Renal cortex interstitium (tissue), 11 donors: ENCODE measurements at regions not wholly inside any gene's neighbourhood (a gene's known extent, or its start where the extent isn't known, plus 50 kb on each side); places are given as distances from the start of the nearest gene placed in this dataset.

Experiments
- DNase-seq, 11 donors: peaks; one replicate each; pipeline ENCODE4 v3.0.0-alpha.2; 2013; ENCODE audit warnings: low read depth in 9 of 11, low spot score in 4 of 11; ENCODE audit errors: extremely low read depth in 1 of 11

- no peak for DNase-seq
Observed at GRCh38 chr11:109972939-109973338, 120.3 kb upstream of the ZC3H12C start.

GRCh38 chr11:109973486-109973885 lies 119.7 kb upstream of the ZC3H12C start:
- DNase-seq: no peak

- no peak for DNase-seq
Observed at GRCh38 chr11:109974523-109974922, 118.7 kb upstream of the ZC3H12C start.

- DNase-seq: no peak
Observed at GRCh38 chr11:109978895-109979294, 114.3 kb upstream of the ZC3H12C start.

GRCh38 chr11:109981031-109981636 lies 112.1 kb upstream of the ZC3H12C start:
- DNase-seq: no peak

- no peak for DNase-seq
Observed at GRCh38 chr11:109983358-109983757, 109.8 kb upstream of the ZC3H12C start.

GRCh38 chr11:109984634-109985289 lies 108.4 kb upstream of the ZC3H12C start:
- no peak for DNase-seq

GRCh38 chr11:109986488-109986887 lies 106.7 kb upstream of the ZC3H12C start:
- DNase-seq: no peak

- no peak for DNase-seq
Observed at GRCh38 chr11:109991835-109992234, 101.4 kb upstream of the ZC3H12C start.

- no peak for DNase-seq
Observed at GRCh38 chr11:109993786-109994185, 99.4 kb upstream of the ZC3H12C start.

- DNase-seq: no peak
Observed at GRCh38 chr11:109994907-109995306, 98.3 kb upstream of the ZC3H12C start.

GRCh38 chr11:109996060-109996459 lies 97.1 kb upstream of the ZC3H12C start:
- no peak for DNase-seq

- no peak for DNase-seq
Observed at GRCh38 chr11:109998921-109999320, 94.3 kb upstream of the ZC3H12C start.

GRCh38 chr11:110000031-110000502 lies 93.1 kb upstream of the ZC3H12C start:
- DNase-seq: no peak

GRCh38 chr11:110000850-110001249 lies 92.3 kb upstream of the ZC3H12C start:
- no peak for DNase-seq

GRCh38 chr11:110003426-110003825 lies 89.8 kb upstream of the ZC3H12C start:
- no peak for DNase-seq

GRCh38 chr11:110011595-110011994 lies 81.6 kb upstream of the ZC3H12C start:
- DNase-seq: no peak

GRCh38 chr11:110015695-110016094 lies 77.5 kb upstream of the ZC3H12C start:
- DNase-seq: no peak

- no peak for DNase-seq
Observed at GRCh38 chr11:110019675-110020074, 73.5 kb upstream of the ZC3H12C start.

GRCh38 chr11:110022548-110022947 lies 70.6 kb upstream of the ZC3H12C start:
- no peak for DNase-seq

GRCh38 chr11:110023711-110024110 lies 69.5 kb upstream of the ZC3H12C start:
- no peak for DNase-seq
